Activated T-cell treated with anti-CD3 and anti-CD28 coated beads, Interleukin-2, amount 50 U/mL, for 72 hours (primary cell): ENCODE measurements at regions not wholly inside any gene's neighbourhood (a gene's known extent, or its start where the extent isn't known, plus 50 kb on each side); places are given as distances from the start of the nearest gene placed in this dataset.
"Not testable (repeated sequence)": the region's sequence is repeated elsewhere in the genome, so short reads cannot be mapped to it uniquely, and the experiment has no call there.

ENCODE experiments used
- ATAC-seq, 2 donors: fragments of 150-1000 bp; cut with Tn5 transposase; replicated peaks in 1 of 2; 2 replicates each; pipeline ENCODE4 v1.10.0; 2021; ENCODE audit warnings: moderate library complexity in 2 of 2, mild to moderate bottlenecking in 1 of 2
- DNase-seq, 2 donors: peaks; one replicate each; pipeline ENCODE4 v3.0.0; 2021 to 2022; ENCODE audit warnings: mixed read lengths in 1 of 2
- H3K27ac Mint-ChIP-seq: one replicate; pipeline ENCODE4 v1.8.0; 2022; ENCODE audit warnings: mild to moderate bottlenecking, moderate library complexity, mixed read lengths
- H3K27me3 Mint-ChIP-seq: one replicate; pipeline ENCODE4 v1.8.0; 2022; ENCODE audit warnings: low read depth, mixed read lengths
- H3K36me3 Mint-ChIP-seq, 2 donors: one replicate each; pipeline ENCODE4 v1.8.0; 2022; ENCODE audit warnings: mixed read lengths in 2 of 2, mild to moderate bottlenecking in 1 of 2; ENCODE audit not compliant: insufficient read depth in 2 of 2
- H3K4me1 Mint-ChIP-seq: one replicate; pipeline ENCODE4 v1.8.0; 2022; ENCODE audit warnings: low read depth, mixed read lengths
- H3K4me3 Mint-ChIP-seq, 2 donors: one replicate each; pipeline ENCODE4 v1.8.0; 2022; ENCODE audit warnings: mild to moderate bottlenecking in 2 of 2, mixed read lengths in 2 of 2, moderate library complexity in 2 of 2
- H3K9me3 Mint-ChIP-seq, 2 donors: one replicate each; pipeline ENCODE4 v1.8.0; 2022; ENCODE audit warnings: mixed read lengths in 2 of 2

GRCh38 chr17:27155866-27156265, 138.0 kb upstream of the WSB1 start:
- no peak for ATAC-seq
- no peak overlapping the region for H3K27ac Mint-ChIP-seq
- no peaks in the 10 kb centered on the region for H3K4me1 Mint-ChIP-seq
- H3K36me3 Mint-ChIP-seq, result no peaks in the 10 kb centered on the region
- no peak for DNase-seq
- no peaks in the 10 kb centered on the region for H3K27me3 Mint-ChIP-seq
- H3K4me3 Mint-ChIP-seq, result no peak overlapping the region
- no peaks in the 10 kb centered on the region for H3K9me3 Mint-ChIP-seq

GRCh38 chr17:27157297-27157696, 136.6 kb upstream of the WSB1 start:
- Mint-ChIP-seq H3K27me3 (no peaks in the 10 kb centered on the region), H3K27ac (no peak overlapping the region), H3K4me1 (no peaks in the 10 kb centered on the region), H3K4me3 (no peak overlapping the region), H3K9me3 (no peaks in the 10 kb centered on the region), H3K36me3 (no peaks in the 10 kb centered on the region)
- DNase-seq (no peak), ATAC-seq (no peak)

- H3K4me3 Mint-ChIP-seq, result no peak overlapping the region
These were observed 136.0 kb upstream of the WSB1 start for GRCh38 chr17:27157898-27158297.

GRCh38 chr17:27158382-27158781, 135.5 kb upstream of the WSB1 start:
- DNase-seq, result no peak
- H3K27ac Mint-ChIP-seq, result no peak overlapping the region
- H3K4me1 Mint-ChIP-seq, result no peaks in the 10 kb centered on the region
- no peak for ATAC-seq
- no peak overlapping the region for H3K4me3 Mint-ChIP-seq
- no peaks in the 10 kb centered on the region for H3K9me3 Mint-ChIP-seq
- no peaks in the 10 kb centered on the region for H3K27me3 Mint-ChIP-seq
- no peaks in the 10 kb centered on the region for H3K36me3 Mint-ChIP-seq

More at GRCh38 chr17:27157898-27158297, 136.0 kb upstream of the WSB1 start:
- Mint-ChIP-seq H3K36me3 (no peaks in the 10 kb centered on the region), H3K4me1 (no peaks in the 10 kb centered on the region), H3K27ac (no peak overlapping the region), H3K27me3 (no peaks in the 10 kb centered on the region), H3K9me3 (no peaks in the 10 kb centered on the region)
- no peak for DNase-seq
- no peak for ATAC-seq

- Mint-ChIP-seq H3K4me1 (no peaks in the 10 kb centered on the region), H3K27ac (no peak overlapping the region), H3K4me3 (no peak overlapping the region), H3K27me3 (no peaks in the 10 kb centered on the region), H3K36me3 (peaks cover 0 to 6% of the 10 kb centered on the region in 2 donors), H3K9me3 (peaks cover 0 to 9% of the 10 kb centered on the region in 2 donors)
- ATAC-seq (no peak), DNase-seq (no peak)
These were observed 113.6 kb upstream of the WSB1 start for GRCh38 chr17:27180322-27180721.

- H3K27ac Mint-ChIP-seq, result peak overlapping the region; percentile 28
- not testable (repeated sequence) for H3K4me1 Mint-ChIP-seq, H3K27me3 Mint-ChIP-seq, H3K9me3 Mint-ChIP-seq, DNase-seq, ATAC-seq, H3K36me3 Mint-ChIP-seq, H3K4me3 Mint-ChIP-seq
These were observed 112.5 kb upstream of the WSB1 start for GRCh38 chr17:27181379-27181925.

GRCh38 chr17:27181935-27182334, 112.0 kb upstream of the WSB1 start:
- H3K27me3 Mint-ChIP-seq, result peaks cover 8% of the 10 kb centered on the region
- H3K27ac Mint-ChIP-seq, result no peak overlapping the region
- H3K4me3 Mint-ChIP-seq, result no peak overlapping the region
- H3K36me3 Mint-ChIP-seq, result peaks cover 6 to 7% of the 10 kb centered on the region in 2 donors
- no peak for DNase-seq
- H3K9me3 Mint-ChIP-seq, result peaks cover 5 to 9% of the 10 kb centered on the region in 2 donors
- no peaks in the 10 kb centered on the region for H3K4me1 Mint-ChIP-seq
- no peak for ATAC-seq

GRCh38 chr17:27197505-27197904, 96.4 kb upstream of the WSB1 start:
- H3K27ac Mint-ChIP-seq, H3K9me3 Mint-ChIP-seq, H3K27me3 Mint-ChIP-seq, H3K4me3 Mint-ChIP-seq, ATAC-seq, H3K4me1 Mint-ChIP-seq, H3K36me3 Mint-ChIP-seq: not testable (repeated sequence)
- peak in 1 of 2 donors; percentile 14 for DNase-seq

- H3K4me1 Mint-ChIP-seq, result no peaks in the 10 kb centered on the region
- H3K4me3 Mint-ChIP-seq, result no peak overlapping the region
- peaks cover 0 to 3% of the 10 kb centered on the region in 2 donors for H3K36me3 Mint-ChIP-seq
- ATAC-seq, result peak in 1 of 2 donors; percentile 36
- DNase-seq, result peak in 1 of 2 donors; percentile 3
- no peaks in the 10 kb centered on the region for H3K27me3 Mint-ChIP-seq
- no peaks in the 10 kb centered on the region for H3K9me3 Mint-ChIP-seq
- no peak overlapping the region for H3K27ac Mint-ChIP-seq
These were observed 94.0 kb upstream of the WSB1 start for GRCh38 chr17:27199948-27200347.

- H3K36me3 Mint-ChIP-seq, result peaks cover 0 to 3% of the 10 kb centered on the region in 2 donors
- no peak overlapping the region for H3K4me3 Mint-ChIP-seq
- no peak for ATAC-seq
- no peak overlapping the region for H3K27ac Mint-ChIP-seq
- H3K27me3 Mint-ChIP-seq, result peaks cover 2% of the 10 kb centered on the region
- no peak for DNase-seq
- H3K4me1 Mint-ChIP-seq, result no peaks in the 10 kb centered on the region
- no peaks in the 10 kb centered on the region for H3K9me3 Mint-ChIP-seq
These were observed 93.4 kb upstream of the WSB1 start for GRCh38 chr17:27200476-27200875.

- Mint-ChIP-seq H3K4me3 (no peak overlapping the region), H3K27ac (no peak overlapping the region), H3K27me3 (peaks cover 13% of the 10 kb centered on the region), H3K4me1 (peaks cover 5% of the 10 kb centered on the region), H3K9me3 (no peaks in the 10 kb centered on the region), H3K36me3 (no peaks in the 10 kb centered on the region)
- DNase-seq, result no peak
- ATAC-seq, result no peak
These were observed 90.7 kb upstream of the WSB1 start for GRCh38 chr17:27203241-27203640.

GRCh38 chr17:27206447-27206846, 87.5 kb upstream of the WSB1 start:
- DNase-seq, result peak in 1 of 2 donors; percentile 16

GRCh38 chr17:27207073-27207513, 86.8 kb upstream of the WSB1 start:
- Mint-ChIP-seq H3K27ac (peak overlapping the region; percentile 86), H3K36me3 (peaks cover 0 to 3% of the 10 kb centered on the region in 2 donors), H3K4me3 (no peak overlapping the region)

More at GRCh38 chr17:27206447-27206846, 87.5 kb upstream of the WSB1 start:
- peaks cover 5% of the 10 kb centered on the region for H3K4me1 Mint-ChIP-seq
- H3K27ac Mint-ChIP-seq, result no peak overlapping the region
- H3K9me3 Mint-ChIP-seq, result no peaks in the 10 kb centered on the region
- H3K36me3 Mint-ChIP-seq, result peaks cover 0 to 3% of the 10 kb centered on the region in 2 donors
- H3K27me3 Mint-ChIP-seq, result peaks cover 17% of the 10 kb centered on the region
- ATAC-seq, result no peak
- no peak overlapping the region for H3K4me3 Mint-ChIP-seq

GRCh38 chr17:27208370-27208769, 85.5 kb upstream of the WSB1 start:
- not testable (repeated sequence) for H3K4me1 Mint-ChIP-seq, H3K4me3 Mint-ChIP-seq, DNase-seq, ATAC-seq, H3K9me3 Mint-ChIP-seq, H3K36me3 Mint-ChIP-seq, H3K27ac Mint-ChIP-seq
- peaks cover 17% of the 10 kb centered on the region for H3K27me3 Mint-ChIP-seq

More at GRCh38 chr17:27207073-27207513, 86.8 kb upstream of the WSB1 start:
- Mint-ChIP-seq H3K9me3 (no peaks in the 10 kb centered on the region), H3K27me3 (peaks cover 17% of the 10 kb centered on the region), H3K4me1 (peaks cover 5% of the 10 kb centered on the region)
- peak; percentile 51 to 80 for ATAC-seq
- no peak for DNase-seq
